ENCODE measurements at regions not wholly inside any gene's neighbourhood (a gene's known extent, or its start where the extent isn't known, plus 50 kb on each side); places are given as distances from the start of the nearest gene placed in this dataset.

DNA sequence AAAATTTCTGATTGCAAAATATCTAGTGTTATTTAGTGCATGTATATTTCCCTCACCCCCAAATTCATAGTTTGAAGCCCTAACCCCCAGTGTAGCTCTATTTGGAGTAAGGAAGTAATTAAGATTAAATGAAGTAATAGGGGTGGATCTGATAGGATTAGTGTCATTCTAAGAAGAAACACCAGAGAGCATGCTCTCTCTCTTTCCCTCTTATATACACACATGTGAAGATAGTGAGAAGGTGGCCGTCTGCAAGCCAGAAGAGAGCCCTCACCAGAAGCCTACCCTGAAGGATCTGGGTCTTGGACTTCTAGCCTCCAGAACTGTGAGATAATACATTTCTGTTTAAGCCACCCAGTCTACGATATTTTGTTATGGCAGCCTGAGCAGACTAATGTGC, 120.3 kb downstream of the TMEM30B start:
- no peak for DNase-seq (ENCODE audit: low spot score)
- H3K4me1 ChIP-seq (ENCODE audit: control insufficient read depth in 4 of 4, insufficient read depth in 4 of 4, low read length in 3 of 4), result no peaks in the 10 kb centered on the region
- TF ChIP-seq FOXA1 (IDR thresholded peaks at IDR 0.05) (no peak), ATF3 (IDR thresholded peaks at IDR 0.05) (no peak), FOXA2 (IDR thresholded peaks at IDR 0.05) (no peak), SP1 (IDR thresholded peaks at IDR 0.05) (no peak), RXRA (IDR thresholded peaks at IDR 0.05) (no peak), NR2F2 (IDR thresholded peaks at IDR 0.05) (no peak), YY1 (IDR thresholded peaks at IDR 0.05) (no peak), CTCF (IDR thresholded peaks at IDR 0.05; ENCODE audit: low read depth, low read length, missing input control) (no peak), JUND (IDR thresholded peaks at IDR 0.05) (no peak), RAD21 (IDR thresholded peaks at IDR 0.05) (no peak)
- TF ChIP-seq, protein P1, sequence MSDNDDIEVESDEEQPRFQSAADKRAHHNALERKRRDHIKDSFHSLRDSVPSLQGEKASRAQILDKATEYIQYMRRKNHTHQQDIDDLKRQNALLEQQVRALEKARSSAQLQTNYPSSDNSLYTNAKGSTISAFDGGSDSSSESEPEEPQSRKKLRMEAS (IDR thresholded peaks at IDR 0.05), result no peak
- no peaks in the 10 kb centered on the region for H3K9me3 ChIP-seq (ENCODE audit: control insufficient read depth in 4 of 4, low read length in 3 of 4)
- H3K27ac ChIP-seq (ENCODE audit: low read depth in 1 of 2, low read length in 2 of 2), result no peak overlapping the region
- H3K27me3 ChIP-seq (ENCODE audit: control insufficient read depth in 4 of 4, insufficient read depth in 4 of 4, low read length in 3 of 4), result no peaks in the 10 kb centered on the region
- H3K9ac ChIP-seq (ENCODE audit: low read depth in 1 of 2, low read length in 2 of 2), result no peak overlapping the region
- no peaks in the 10 kb centered on the region for H3K36me3 ChIP-seq (ENCODE audit: control insufficient read depth in 4 of 4, insufficient read depth in 3 of 4, low read depth in 1 of 4, low read length in 3 of 4)
- no peak overlapping the region for H3K4me3 ChIP-seq (ENCODE audit: low read depth in 1 of 3, low read length in 3 of 3)
- 92% methylated on average over 2 of the region's 2 CpGs for WGBS

- WGBS, result 84% methylated on average over 2 of the region's 2 CpGs
- DNase-seq (ENCODE audit: low spot score), result no peak
- no peaks in the 10 kb centered on the region for H3K27me3 ChIP-seq (ENCODE audit: control insufficient read depth in 4 of 4, insufficient read depth in 4 of 4, low read length in 3 of 4)
- no peak overlapping the region for H3K9ac ChIP-seq (ENCODE audit: low read depth in 1 of 2, low read length in 2 of 2)
- no peak overlapping the region for H3K27ac ChIP-seq (ENCODE audit: low read depth in 1 of 2, low read length in 2 of 2)
- no peaks in the 10 kb centered on the region for H3K36me3 ChIP-seq (ENCODE audit: control insufficient read depth in 4 of 4, insufficient read depth in 3 of 4, low read depth in 1 of 4, low read length in 3 of 4)
- no peak overlapping the region for H3K4me3 ChIP-seq (ENCODE audit: low read depth in 1 of 3, low read length in 3 of 3)
- H3K9me3 ChIP-seq (ENCODE audit: control insufficient read depth in 4 of 4, low read length in 3 of 4), result no peaks in the 10 kb centered on the region
- no peaks in the 10 kb centered on the region for H3K4me1 ChIP-seq (ENCODE audit: control insufficient read depth in 4 of 4, insufficient read depth in 4 of 4, low read length in 3 of 4)
- TF ChIP-seq SP1 (IDR thresholded peaks at IDR 0.05), result no peak
- no peak for TF ChIP-seq ATF3 (IDR thresholded peaks at IDR 0.05)
- TF ChIP-seq GABPA (IDR thresholded peaks at IDR 0.05 in 1 of 2, conservative IDR thresholded peaks at IDR 0.05 in 1 of 2), result no peak
- no peak for TF ChIP-seq YY1 (IDR thresholded peaks at IDR 0.05)
- TF ChIP-seq, protein P1 (IDR thresholded peaks at IDR 0.05), result no peak
- TF ChIP-seq, protein P2, sequence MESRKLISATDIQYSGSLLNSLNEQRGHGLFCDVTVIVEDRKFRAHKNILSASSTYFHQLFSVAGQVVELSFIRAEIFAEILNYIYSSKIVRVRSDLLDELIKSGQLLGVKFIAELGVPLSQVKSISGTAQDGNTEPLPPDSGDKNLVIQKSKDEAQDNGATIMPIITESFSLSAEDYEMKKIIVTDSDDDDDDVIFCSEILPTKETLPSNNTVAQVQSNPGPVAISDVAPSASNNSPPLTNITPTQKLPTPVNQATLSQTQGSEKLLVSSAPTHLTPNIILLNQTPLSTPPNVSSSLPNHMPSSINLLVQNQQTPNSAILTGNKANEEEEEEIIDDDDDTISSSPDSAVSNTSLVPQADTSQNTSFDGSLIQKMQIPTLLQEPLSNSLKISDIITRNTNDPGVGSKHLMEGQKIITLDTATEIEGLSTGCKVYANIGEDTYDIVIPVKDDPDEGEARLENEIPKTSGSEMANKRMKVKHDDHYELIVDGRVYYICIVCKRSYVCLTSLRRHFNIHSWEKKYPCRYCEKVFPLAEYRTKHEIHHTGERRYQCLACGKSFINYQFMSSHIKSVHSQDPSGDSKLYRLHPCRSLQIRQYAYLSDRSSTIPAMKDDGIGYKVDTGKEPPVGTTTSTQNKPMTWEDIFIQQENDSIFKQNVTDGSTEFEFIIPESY (IDR thresholded peaks at IDR 0.05), result no peak
- TF ChIP-seq HNF4G (IDR thresholded peaks at IDR 0.05), result no peak
- no peak for TF ChIP-seq RAD21 (IDR thresholded peaks at IDR 0.05)
- no peak for TF ChIP-seq JUND (IDR thresholded peaks at IDR 0.05)
Measured at GRCh38 chr14:61154641-61155040, 126.5 kb downstream of the TMEM30B start.

Data from liver (tissue), 8 donors.